ENCODE measurements at regions not wholly inside any gene's neighbourhood (a gene's known extent, or its start where the extent isn't known, plus 50 kb on each side); places are given as distances from the start of the nearest gene placed in this dataset.

DNA sequence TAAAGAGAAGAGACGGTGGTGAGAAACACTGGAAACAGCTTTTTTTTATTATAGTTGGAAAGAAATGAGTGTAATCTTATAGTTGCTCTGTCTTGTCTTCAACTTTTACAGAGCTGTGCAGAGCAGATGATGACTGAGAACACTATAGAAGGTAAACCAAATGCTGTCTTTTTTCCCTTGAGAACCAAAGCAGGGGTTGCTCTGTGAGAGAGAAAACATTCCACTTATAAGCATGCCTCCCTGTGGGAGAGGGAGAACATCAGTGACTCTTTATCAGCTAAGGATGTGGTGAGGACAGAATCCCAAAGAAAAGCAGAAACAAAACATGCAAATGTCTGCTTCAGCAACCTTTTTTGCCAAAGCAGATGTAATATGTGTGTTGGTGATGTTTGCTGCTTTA is 179.3 kb upstream of the HDDC2 start:
- Histone ChIP-seq H3K36me3 (no peaks in the 10 kb centered on the region), H3K4me3 (no peak overlapping the region), H3K9me3 (no peaks in the 10 kb centered on the region), H3K4me1 (no peaks in the 10 kb centered on the region), H3K27me3 (no peaks in the 10 kb centered on the region), H3K27ac (no peak overlapping the region)
- no peak for DNase-seq
- TF ChIP-seq CTCF (IDR thresholded peaks at IDR 0.05) (no peak), EP300 (IDR thresholded peaks at IDR 0.05; ENCODE audit: low read depth) (no peak), POLR2AphosphoS5 (IDR thresholded peaks at IDR 0.05) (no peak), POLR2A (IDR thresholded peaks at IDR 0.05) (no peak)
- intact Hi-C loops (cut with DNase I; ENCODE audit: low total_unique reads) (no loop called here), in situ Hi-C loops (cut with MboI; ENCODE audit: low pct_ligation_motif_present in 1 of 4, low pct_unique_long_range_greater_than_20kb in 1 of 4, low sequenced_read_pairs in 3 of 4) (no loop called here)
- 64 to 76% methylated on average over 1 of the region's 1 CpG for WGBS, 2 donors (ENCODE audit: low coverage in 1 of 2)

GRCh38 chr6:125485757-125486156 is 184.0 kb upstream of the HDDC2 start:
- intact Hi-C loops (cut with DNase I; ENCODE audit: low total_unique reads) = no loop called here
- WGBS, 2 donors (ENCODE audit: low coverage in 1 of 2) = 51 to 60% methylated on average over 4 of the region's 4 CpGs
- Histone ChIP-seq H3K36me3 (no peaks in the 10 kb centered on the region), H3K4me3 (no peak overlapping the region), H3K4me1 (no peaks in the 10 kb centered on the region), H3K9me3 (no peaks in the 10 kb centered on the region), H3K27ac (no peak overlapping the region), H3K27me3 (no peaks in the 10 kb centered on the region)
- DNase-seq = no peak
- TF ChIP-seq EP300 (IDR thresholded peaks at IDR 0.05; ENCODE audit: low read depth) = no peak
- no peak for TF ChIP-seq POLR2AphosphoS5 (IDR thresholded peaks at IDR 0.05)
- no peak for TF ChIP-seq POLR2A (IDR thresholded peaks at IDR 0.05)
- in situ Hi-C loops (cut with MboI; ENCODE audit: low pct_ligation_motif_present in 1 of 4, low pct_unique_long_range_greater_than_20kb in 1 of 4, low sequenced_read_pairs in 3 of 4) = no loop called here

DNA sequence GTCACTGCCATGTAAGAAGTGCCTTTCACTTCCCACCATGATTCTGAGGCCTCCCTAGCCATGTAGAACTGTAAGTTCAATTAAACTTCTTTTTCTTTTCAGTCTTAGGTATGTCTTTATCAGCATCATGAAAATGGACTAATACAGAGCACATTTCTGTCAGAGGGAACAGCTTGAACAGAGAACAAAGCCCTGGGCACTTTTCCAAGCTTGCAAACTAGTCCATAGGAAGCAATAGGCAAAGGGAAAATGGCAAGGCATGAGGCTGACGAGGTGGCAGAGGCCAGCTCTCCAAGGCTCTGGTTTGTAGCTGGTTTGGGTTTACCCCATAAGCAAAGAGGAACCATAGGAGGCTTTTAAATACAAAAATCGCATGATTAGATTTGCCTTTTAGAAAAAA is 185.1 kb upstream of the HDDC2 start:
- Histone ChIP-seq H3K36me3 (no peaks in the 10 kb centered on the region), H3K9me3 (no peaks in the 10 kb centered on the region), H3K4me1 (no peaks in the 10 kb centered on the region), H3K4me3 (no peak overlapping the region), H3K27me3 (no peaks in the 10 kb centered on the region), H3K27ac (no peak overlapping the region)
- no peak for DNase-seq
- TF ChIP-seq POLR2AphosphoS5 (IDR thresholded peaks at IDR 0.05) = no peak
- TF ChIP-seq EP300 (IDR thresholded peaks at IDR 0.05; ENCODE audit: low read depth) = no peak
- no peak for TF ChIP-seq CTCF (IDR thresholded peaks at IDR 0.05)
- TF ChIP-seq POLR2A (IDR thresholded peaks at IDR 0.05) = no peak
- in situ Hi-C loops (cut with MboI; ENCODE audit: low pct_ligation_motif_present in 1 of 4, low pct_unique_long_range_greater_than_20kb in 1 of 4, low sequenced_read_pairs in 3 of 4) (no loop called here), intact Hi-C loops (cut with DNase I; ENCODE audit: low total_unique reads) (no loop called here)
- WGBS, 2 donors (ENCODE audit: low coverage in 1 of 2) = 65 to 80% methylated on average over 1 to 2 of the region's 2 CpGs

GRCh38 chr6:125489579-125490285 is 188.0 kb upstream of the HDDC2 start:
- TF ChIP-seq EP300 (IDR thresholded peaks at IDR 0.05; ENCODE audit: low read depth) (no peak), CTCF (IDR thresholded peaks at IDR 0.05) (no peak)
- no peaks in the 10 kb centered on the region for H3K4me1 ChIP-seq
- WGBS, 2 donors (ENCODE audit: low coverage in 1 of 2) = 44 to 53% methylated on average over 2 of the region's 2 CpGs
- H3K27ac ChIP-seq = no peak overlapping the region
- intact Hi-C loops (cut with DNase I; ENCODE audit: low total_unique reads) = no loop called here
- H3K9me3 ChIP-seq = no peaks in the 10 kb centered on the region
- H3K27me3 ChIP-seq = no peaks in the 10 kb centered on the region
- in situ Hi-C loops (cut with MboI; ENCODE audit: low pct_ligation_motif_present in 1 of 4, low pct_unique_long_range_greater_than_20kb in 1 of 4, low sequenced_read_pairs in 3 of 4) = no loop called here
- no peak overlapping the region for H3K4me3 ChIP-seq
- H3K36me3 ChIP-seq = no peaks in the 10 kb centered on the region
- no peak for DNase-seq

Measured in transverse colon (tissue), 4 donors.